HCT116 (cell line): ENCODE measurements at regions not wholly inside any gene's neighbourhood (a gene's known extent, or its start where the extent isn't known, plus 50 kb on each side); places are given as distances from the start of the nearest gene placed in this dataset.

Experiments used
- ATAC-seq: fragments of 200-7000 bp; cut with Tn5 transposase; 2 replicates; pipeline ENCODE4 v1.9.1; 2020; ENCODE audit warnings: mild to moderate bottlenecking, moderate library complexity
- BruUV-seq: library from RNA; stranded (reverse); fragments of 400-500 nt; replicated peaks from 2 replicates; lab custom pipeline; 2021; lab: Mats Ljungman, UMichigan
- CTCF ChIA-PET: fragments of 300-600 bp; sonication (Branson Sonifier 250); formaldehyde crosslinking; loops from one replicate; lab custom pipeline; 2021; ENCODE audit warnings: antibody characterized with exemption; lab: Charles Lee
- POLR2A ChIA-PET: fragments of 300-600, 350-600 bp; sonication (Branson Sonifier 250); formaldehyde crosslinking; loops from one replicate; lab custom pipeline; 2021; ENCODE audit warnings: antibody characterized with exemption; lab: Charles Lee
- RAD21 ChIA-PET, 2 experiments: fragments of 300-600 bp; sonication (Branson Sonifier 250); formaldehyde crosslinking; loops; one replicate each; lab custom pipeline; 2023; ENCODE audit warnings: low total read pairs in 2 of 2; ENCODE audit not compliant: uncharacterized antibody in 2 of 2, unreplicated experiment in 2 of 2, low non-redundant PET in 1 of 2; lab: Charles Lee
- DNase-seq: peaks from one replicate; pipeline ENCODE4 v3.0.0-alpha.2; 2010; ENCODE audit warnings: low read depth, low spot score
- H2AFZ ChIP-seq: fragments of 200-600 bp; shearing (Covaris generic), sonication (generic); 2 replicates; pipeline ENCODE4 v1.6.1; 2017; ENCODE audit warnings: low read depth, mixed run types, mixed read lengths, antibody characterized with exemption, low read length; ENCODE audit not compliant: poor library complexity, severe bottlenecking
- H3K27ac ChIP-seq: 2 replicates; pipeline ENCODE4 v1.5.1; 2012; ENCODE audit warnings: low read depth, low read length
- H3K27me3 ChIP-seq: fragments of 200-600 bp; sonication (generic); 2 replicates; pipeline ENCODE4 v1.6.1; 2016; ENCODE audit warnings: mixed run types, low read length, mixed read lengths; ENCODE audit not compliant: insufficient read depth
- H3K36me3 ChIP-seq, 2 experiments: fragments of 200-500 bp in 1 of 2; fragments of 200-600 bp in 1 of 2; sonication (Bioruptor generic) in 1 of 2; sonication (generic) in 1 of 2; 2 replicates each; pipeline versions ENCODE4 v1.5.1 to v1.6.1; 2014 to 2016; ENCODE audit warnings: low read length in 2 of 2, inconsistent platforms in 1 of 2, mixed read lengths in 1 of 2, mixed run types in 1 of 2; ENCODE audit not compliant: insufficient read depth in 2 of 2, control insufficient read depth in 1 of 2
- H3K4me1 ChIP-seq, 2 experiments: fragments of 200-600 bp in 1 of 2; sonication (generic) in 1 of 2; 2 replicates each; pipeline versions ENCODE4 v1.5.1 to v1.6.1; 2012 to 2017; ENCODE audit warnings: low read length in 2 of 2, inconsistent platforms in 1 of 2, mild to moderate bottlenecking in 1 of 2, mixed read lengths in 1 of 2, mixed run types in 1 of 2, moderate library complexity in 1 of 2; ENCODE audit not compliant: insufficient read depth in 2 of 2, control insufficient read depth in 1 of 2
- H3K4me2 ChIP-seq: fragments of 200-600 bp; sonication (generic); 2 replicates; pipeline ENCODE4 v1.6.1; 2017; ENCODE audit warnings: mixed run types, low read length, mixed read lengths
- H3K4me3 ChIP-seq, 2 experiments: fragments of 200-600 bp in 1 of 2; sonication (generic) in 1 of 2; replicated peaks in 1 of 2; 2 replicates each; pipeline ENCODE4 v1.5.1; 2011 to 2016; ENCODE audit warnings: low read length in 2 of 2, control low read depth in 1 of 2, low read depth in 1 of 2, mild to moderate bottlenecking in 1 of 2, mixed read lengths in 1 of 2, mixed run types in 1 of 2
- H3K79me2 ChIP-seq: fragments of 200-600 bp; sonication (generic); 2 replicates; pipeline ENCODE4 v1.6.1; 2017; ENCODE audit warnings: mild to moderate bottlenecking, mixed run types, low read length, moderate library complexity, mixed read lengths; ENCODE audit not compliant: insufficient read depth
- H3K9ac ChIP-seq: fragments of 200-600 bp; sonication (generic); 2 replicates; pipeline ENCODE4 v1.6.1; 2016; ENCODE audit warnings: low read length, mixed read lengths
- H3K9me2 ChIP-seq: fragments of 200-600 bp; sonication (generic), shearing (Covaris generic); 2 replicates; pipeline ENCODE4 v1.6.1; 2017; ENCODE audit warnings: mixed run types, mild to moderate bottlenecking, moderate library complexity; ENCODE audit not compliant: insufficient read depth
- H3K9me3 ChIP-seq, 2 experiments: fragments of 200-500 bp in 1 of 2; fragments of 200-600 bp in 1 of 2; sonication (Bioruptor generic) in 1 of 2; sonication (generic) in 1 of 2; 2 replicates each; pipeline ENCODE4 v1.6.1; 2014 to 2017; ENCODE audit warnings: low read length in 2 of 2, mixed read lengths in 2 of 2, inconsistent platforms in 1 of 2, low read depth in 1 of 2, mild to moderate bottlenecking in 1 of 2, mixed run types in 1 of 2, moderate library complexity in 1 of 2; ENCODE audit not compliant: control insufficient read depth in 1 of 2, insufficient read depth in 1 of 2
- H4K20me1 ChIP-seq: fragments of 200-600 bp; sonication (generic), shearing (Covaris generic); 2 replicates; pipeline ENCODE4 v1.6.1; 2017; ENCODE audit warnings: mixed run types, mild to moderate bottlenecking, moderate library complexity; ENCODE audit not compliant: insufficient read depth
- CBX3 ChIP-seq: IDR thresholded peaks from 2 replicates; pipeline ENCODE4 v1.6.1; 2012; ENCODE audit warnings: low read depth
- CTCF ChIP-seq, 3 experiments: fragments of 200-600 bp in 1 of 3; sonication (generic) in 1 of 3; IDR thresholded peaks in 2 of 3; conservative IDR thresholded peaks in 1 of 3; 2 replicates each; pipeline ENCODE4 v1.5.1; 2012 to 2017; ENCODE audit warnings: low read depth in 2 of 3, low read length in 2 of 3, antibody characterized with exemption in 1 of 3, borderline replicate concordance in 1 of 3, control low read depth in 1 of 3, mild to moderate bottlenecking in 1 of 3, mixed read lengths in 1 of 3, mixed run types in 1 of 3, moderate library complexity in 1 of 3; ENCODE audit not compliant: insufficient read depth in 1 of 3
- ELF1 ChIP-seq: IDR thresholded peaks from 2 replicates; pipeline ENCODE4 v1.6.1; 2012; ENCODE audit warnings: low read depth, borderline replicate concordance
- EZH2 ChIP-seq: fragments of 200-600 bp; sonication (generic); IDR thresholded peaks from 2 replicates; pipeline ENCODE4 v1.6.1; 2017; ENCODE audit warnings: antibody characterized with exemption, mixed run types
- FOSL1 ChIP-seq: IDR thresholded peaks from 2 replicates; pipeline ENCODE4 v1.6.1; 2012; ENCODE audit warnings: low read depth
- JUND ChIP-seq: IDR thresholded peaks from 2 replicates; pipeline ENCODE4 v1.6.1; 2012
- POLR2A ChIP-seq: IDR thresholded peaks from 2 replicates; pipeline ENCODE4 v1.7.0; 2011; ENCODE audit warnings: borderline replicate concordance; ENCODE audit not compliant: insufficient read depth, insufficient read length; ENCODE audit errors: extremely low read depth
- POLR2AphosphoS5 ChIP-seq: IDR thresholded peaks from 2 replicates; pipeline ENCODE4 v1.6.1; 2011; ENCODE audit warnings: mild to moderate bottlenecking, low read depth, low read length, moderate library complexity
- RAD21 ChIP-seq: IDR thresholded peaks from 2 replicates; pipeline ENCODE4 v1.6.1; 2012; ENCODE audit warnings: low read depth, mild to moderate bottlenecking
- SIN3A ChIP-seq: IDR thresholded peaks from 2 replicates; pipeline ENCODE4 v1.6.1; 2012; ENCODE audit warnings: low read depth
- SP1 ChIP-seq: IDR thresholded peaks from 2 replicates; pipeline ENCODE4 v1.6.1; 2012; ENCODE audit warnings: low read depth
- SRF ChIP-seq: IDR thresholded peaks from 2 replicates; pipeline ENCODE4 v1.6.1; 2012; ENCODE audit warnings: low read depth
- TCF7L2 ChIP-seq: IDR thresholded peaks from 2 replicates; pipeline ENCODE4 v1.7.0; 2011; ENCODE audit warnings: borderline replicate concordance, inconsistent platforms; ENCODE audit not compliant: insufficient read depth, insufficient read length; ENCODE audit errors: extremely low read depth
- YY1 ChIP-seq: IDR thresholded peaks from 2 replicates; pipeline ENCODE4 v1.6.1; 2011; ENCODE audit warnings: low read length, low read depth, moderate library complexity, mild to moderate bottlenecking; ENCODE audit not compliant: insufficient replicate concordance; ENCODE audit errors: extremely low read depth
- ZFX ChIP-seq: fragments of 450-650 bp; IDR thresholded peaks from 2 replicates; pipeline ENCODE4 v1.6.1; 2017
- ZNF274 ChIP-seq: fragments of 200-500 bp; sonication (Bioruptor generic); IDR thresholded peaks from 2 replicates; pipeline ENCODE4 v1.6.1; 2014; ENCODE audit warnings: mild to moderate bottlenecking, low read depth, low read length, inconsistent platforms
- intact Hi-C: fragments of 100-400 bp; cut with micrococcal nuclease; formaldehyde crosslinking; loops from 2 replicates; pipeline ENCODE4 v1.10.0; 2022
- TF ChIP-seq, protein P1 (sequence below): IDR thresholded peaks from 2 replicates; pipeline ENCODE4 v1.6.1; 2012

- TF ChIP-seq YY1: no peak
Observed at GRCh38 chr1:87595384-87595781, 266.7 kb downstream of the LMO4 start (continued).

- ChIA-PET POLR2A (no interaction called here), RAD21 (no interaction called here), CTCF (no interaction called here)
- H3K27ac ChIP-seq: no peak overlapping the region
- no peaks in the 10 kb centered on the region for H3K9me3 ChIP-seq
- no TSS peak for BruUV-seq
- no peaks in the 10 kb centered on the region for H3K36me3 ChIP-seq
- no peaks in the 10 kb centered on the region for H3K9me2 ChIP-seq
- H2AFZ ChIP-seq: no peak overlapping the region
- H3K27me3 ChIP-seq: no peaks in the 10 kb centered on the region
- ATAC-seq: peak; percentile 74
- H3K4me1 ChIP-seq: peaks cover 7% of the 10 kb centered on the region in 2 experiments; a peak in 3 of 4 replicates
- no peak overlapping the region for H3K9ac ChIP-seq
- 0 out of 2 replicates have a peak, but pooled peaks have one; percentile 24 for TF ChIP-seq RAD21
- TF ChIP-seq ZNF274: no peak
- TF ChIP-seq CTCF (IDR thresholded peaks at IDR 0.05 in 2 of 3, conservative IDR thresholded peaks at IDR 0.05 in 1 of 3; ENCODE audit: borderline replicate concordance in 1 of 3, insufficient read depth in 1 of 3, low read depth in 2 of 3, low read length in 2 of 3): peak; percentile 19 to 42 (median 25); a peak in 3 of 6 replicates
- H4K20me1 ChIP-seq: no peaks in the 10 kb centered on the region
- no peak overlapping the region for H3K4me2 ChIP-seq
- H3K79me2 ChIP-seq: no peaks in the 10 kb centered on the region
- no peak overlapping the region for H3K4me3 ChIP-seq
- peak; percentile 7 for DNase-seq
- intact Hi-C loops: no loop called here
Observed at GRCh38 chr1:87598429-87598828, 269.7 kb downstream of the LMO4 start.

DNA sequence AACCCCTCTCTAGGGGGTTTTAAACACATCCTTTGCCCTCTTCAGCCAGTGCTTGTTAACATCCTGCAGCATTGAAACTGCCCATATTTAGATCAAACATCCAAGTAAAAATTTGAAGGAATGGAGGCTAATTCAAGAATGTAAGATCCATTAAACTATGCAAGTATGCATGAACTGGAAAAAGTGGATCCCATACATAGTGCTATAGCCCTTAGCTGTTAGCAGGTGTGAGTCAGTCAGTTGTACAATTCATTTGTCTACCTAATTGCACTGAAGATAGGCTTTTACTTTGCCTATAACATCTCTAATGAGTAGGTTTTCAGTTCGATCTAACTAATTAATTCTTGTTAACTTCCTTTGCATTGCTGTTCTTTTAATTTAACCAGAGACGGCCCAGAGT is 270.9 kb downstream of the LMO4 start:
- Histone ChIP-seq H3K9me3 (no peaks in the 10 kb centered on the region), H3K79me2 (no peaks in the 10 kb centered on the region), H3K9ac (no peak overlapping the region), H2AFZ (no peak overlapping the region), H3K9me2 (no peaks in the 10 kb centered on the region), H3K27me3 (no peaks in the 10 kb centered on the region), H4K20me1 (no peaks in the 10 kb centered on the region), H3K4me1 (peaks cover 7% of the 10 kb centered on the region in 2 experiments; a peak in 3 of 4 replicates), H3K27ac (no peak overlapping the region), H3K4me3 (no peak overlapping the region), H3K36me3 (no peaks in the 10 kb centered on the region), H3K4me2 (no peak overlapping the region)
- ChIA-PET POLR2A (no interaction called here), CTCF (no interaction called here), RAD21 (no interaction called here)
- intact Hi-C loops: no loop called here
- no peak for ATAC-seq
- no peak for DNase-seq
- no TSS peak for BruUV-seq
- TF ChIP-seq POLR2AphosphoS5: no peak
- no peak for TF ChIP-seq EZH2
- TF ChIP-seq SIN3A: no peak
- no peak for TF ChIP-seq ELF1
- TF ChIP-seq FOSL1: no peak
- TF ChIP-seq, protein P1, sequence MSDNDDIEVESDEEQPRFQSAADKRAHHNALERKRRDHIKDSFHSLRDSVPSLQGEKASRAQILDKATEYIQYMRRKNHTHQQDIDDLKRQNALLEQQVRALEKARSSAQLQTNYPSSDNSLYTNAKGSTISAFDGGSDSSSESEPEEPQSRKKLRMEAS: no peak
- no peak for TF ChIP-seq CBX3
- TF ChIP-seq SRF: no peak
- TF ChIP-seq POLR2A: no peak
- TF ChIP-seq TCF7L2: no peak
- no peak for TF ChIP-seq SP1
- TF ChIP-seq ZFX: no peak
- TF ChIP-seq JUND: no peak
